Endothelial cell of umbilical vein (primary cell): ENCODE measurements at regions not wholly inside any gene's neighbourhood (a gene's known extent, or its start where the extent isn't known, plus 50 kb on each side); places are given as distances from the start of the nearest gene placed in this dataset.

Experiments used
- CTCF ChIP-seq, 2 donors: IDR thresholded peaks; 1 replicate in 1 of 2; 2 replicates in 1 of 2; pipeline ENCODE4 v1.5.1; 2011; ENCODE audit warnings: low read length in 2 of 2, mild to moderate bottlenecking in 2 of 2, moderate library complexity in 2 of 2, control low read depth in 1 of 2, inconsistent platforms in 1 of 2, low read depth in 1 of 2; ENCODE audit not compliant: insufficient read depth in 1 of 2; ENCODE audit errors: extremely low read depth in 1 of 2
- EZH2 ChIP-seq: IDR thresholded peaks from 2 replicates; pipeline ENCODE4 v1.6.1; 2012; ENCODE audit warnings: borderline replicate concordance, low read depth, mild to moderate bottlenecking, moderate library complexity, low read length, inconsistent platforms; ENCODE audit not compliant: severe bottlenecking
- GATA2 ChIP-seq: IDR thresholded peaks from 2 replicates; pipeline ENCODE4 v1.7.0; 2011; ENCODE audit warnings: low read depth, mild to moderate bottlenecking, moderate library complexity, mixed read lengths, low read length; ENCODE audit not compliant: insufficient read length, insufficient read depth
- JUN ChIP-seq: IDR thresholded peaks from 2 replicates; pipeline ENCODE4 v1.6.1; 2011; ENCODE audit warnings: borderline replicate concordance, low read depth; ENCODE audit not compliant: insufficient read length, insufficient read depth
- POLR2A ChIP-seq: IDR thresholded peaks from 2 replicates; pipeline ENCODE4 v1.6.1; 2012; ENCODE audit warnings: low read depth, mild to moderate bottlenecking, control low read depth, low read length
- POLR2AphosphoS5 ChIP-seq: IDR thresholded peaks from 2 replicates; pipeline ENCODE4 v1.6.1; 2012; ENCODE audit warnings: low read depth, mild to moderate bottlenecking, control low read depth, low read length, moderate library complexity; ENCODE audit not compliant: insufficient read depth

- TF ChIP-seq CTCF (IDR thresholded peaks at IDR 0.05; ENCODE audit: extremely low read depth in 1 of 2, insufficient read depth in 1 of 2, low read depth in 1 of 2, low read length in 2 of 2) (no peak), POLR2AphosphoS5 (no peak), POLR2A (no peak), EZH2 (no peak), JUN (no peak), GATA2 (no peak)
Measured at GRCh38 chr9:89793551-89793950, 188.7 kb downstream of the GADD45G start.
